SU-DHL-6 (cell line): ENCODE measurements at regions not wholly inside any gene's neighbourhood (a gene's known extent, or its start where the extent isn't known, plus 50 kb on each side); places are given as distances from the start of the nearest gene placed in this dataset.
A peak's percentile ranks its signal among the peaks of the same experiment; 100 is the strongest.
"Not testable (repeated sequence)": the region's sequence is repeated elsewhere in the genome, so short reads cannot be mapped to it uniquely, and the experiment has no call there.

Experiments used
- H2AFZ ChIP-seq: fragments of 200-600 bp; sonication (generic); 2 replicates; pipeline ENCODE4 v1.6.1; 2014; ENCODE audit warnings: low read depth, mild to moderate bottlenecking, moderate library complexity, mixed read lengths, antibody characterized with exemption, low read length; ENCODE audit not compliant: severe bottlenecking
- H3F3A ChIP-seq: fragments of 200-600 bp; shearing (Covaris generic); 2 replicates; pipeline ENCODE4 v1.6.0; 2016; ENCODE audit warnings: antibody characterized with exemption, mild to moderate bottlenecking; ENCODE audit not compliant: insufficient read depth
- H3K27ac ChIP-seq: fragments of 200-600 bp; sonication (generic); 2 replicates; pipeline ENCODE4 v1.5.1; 2016; ENCODE audit warnings: low read depth, mild to moderate bottlenecking, low read length, moderate library complexity, mixed read lengths
- H3K27me3 ChIP-seq: fragments of 200-600 bp; sonication (generic), shearing (Covaris generic); 2 replicates; pipeline ENCODE4 v1.6.0; 2014; ENCODE audit warnings: mild to moderate bottlenecking, low read length
- H3K36me3 ChIP-seq: fragments of 200-600 bp; sonication (generic); 2 replicates; pipeline ENCODE4 v1.6.1; 2014; ENCODE audit warnings: mild to moderate bottlenecking, low read length, mixed read lengths
- H3K4me2 ChIP-seq: fragments of 300-600, 200-600 bp; shearing (Covaris generic), sonication (generic); 2 replicates; pipeline ENCODE4 v1.6.0; 2014; ENCODE audit warnings: low read length, low read depth, mild to moderate bottlenecking; ENCODE audit not compliant: poor library complexity, severe bottlenecking
- H3K4me3 ChIP-seq: fragments of 200-600 bp; sonication (generic); 2 replicates; pipeline ENCODE4 v1.5.1; 2014; ENCODE audit warnings: antibody characterized with exemption, low read length, mild to moderate bottlenecking, mixed read lengths; ENCODE audit not compliant: insufficient read depth, poor library complexity, severe bottlenecking
- H3K79me2 ChIP-seq: fragments of 200-600 bp; sonication (generic); 2 replicates; pipeline ENCODE4 v1.6.1; 2014; ENCODE audit warnings: mild to moderate bottlenecking, low read length, moderate library complexity; ENCODE audit not compliant: insufficient read depth
- H3K9ac ChIP-seq: fragments of 200-600 bp; sonication (generic); 2 replicates; pipeline ENCODE4 v1.7.0; 2014; ENCODE audit warnings: mild to moderate bottlenecking, low read length
- H3K9me2 ChIP-seq: fragments of 200-600 bp; sonication (generic); replicated peaks from 2 replicates; pipeline ENCODE4 v1.6.1; 2014; ENCODE audit warnings: low read length; ENCODE audit not compliant: insufficient read depth
- H3K9me3 ChIP-seq: fragments of 200-600 bp; sonication (generic); 2 replicates; pipeline ENCODE4 v1.6.1; 2014; ENCODE audit warnings: low read length, mixed read lengths; ENCODE audit not compliant: insufficient read depth
- H4K20me1 ChIP-seq: fragments of 200-600 bp; sonication (generic); 2 replicates; pipeline ENCODE4 v1.6.1; 2014; ENCODE audit warnings: low read depth, mild to moderate bottlenecking, antibody characterized with exemption, low read length, moderate library complexity, mixed read lengths
- EZH2phosphoT487 ChIP-seq: fragments of 200-600 bp; sonication (generic), shearing (Covaris generic); conservative IDR thresholded peaks from 2 replicates; pipeline ENCODE4 v1.6.1; 2018; ENCODE audit warnings: mild to moderate bottlenecking, antibody characterized with exemption, low read length, moderate library complexity, mixed read lengths
- TF ChIP-seq, protein P1 (sequence below): fragments of 200-600 bp; sonication (generic); IDR thresholded peaks from one replicate; pipeline ENCODE4 v1.5.1; 2017; ENCODE audit warnings: antibody characterized with exemption, mild to moderate bottlenecking, low read length, moderate library complexity; ENCODE audit not compliant: insufficient read depth, poor library complexity, severe bottlenecking

DNA sequence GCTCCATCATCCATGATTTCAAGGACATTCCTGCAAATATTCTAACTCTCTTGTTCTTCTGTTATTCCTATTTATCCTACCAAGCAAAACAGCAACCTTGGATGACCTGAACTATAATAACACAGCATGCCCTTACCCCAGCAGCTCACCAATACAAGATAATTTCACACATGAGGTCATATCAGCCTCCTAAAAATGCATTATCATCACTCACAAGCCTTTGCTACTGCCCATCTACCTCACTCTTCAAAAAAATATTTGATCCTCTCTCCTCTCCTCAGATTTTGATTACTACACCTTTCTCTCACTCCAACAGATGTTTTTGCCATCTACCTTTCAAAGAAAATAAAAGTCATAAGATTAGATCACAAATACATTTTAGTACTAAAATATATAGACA lies 777.6 kb upstream of the NCAM2 start:
- Histone ChIP-seq H3F3A (no peaks in the 10 kb centered on the region), H3K4me3 (no peak overlapping the region), H3K27me3 (no peaks in the 10 kb centered on the region), H3K27ac (no peak overlapping the region), H3K9me2 (no peaks in the 10 kb centered on the region), H4K20me1 (no peaks in the 10 kb centered on the region), H3K9ac (no peak overlapping the region), H2AFZ (no peak overlapping the region), H3K9me3 (no peaks in the 10 kb centered on the region), H3K79me2 (no peaks in the 10 kb centered on the region), H3K36me3 (no peaks in the 10 kb centered on the region), H3K4me2 (no peak overlapping the region)
- TF ChIP-seq, protein P1, sequence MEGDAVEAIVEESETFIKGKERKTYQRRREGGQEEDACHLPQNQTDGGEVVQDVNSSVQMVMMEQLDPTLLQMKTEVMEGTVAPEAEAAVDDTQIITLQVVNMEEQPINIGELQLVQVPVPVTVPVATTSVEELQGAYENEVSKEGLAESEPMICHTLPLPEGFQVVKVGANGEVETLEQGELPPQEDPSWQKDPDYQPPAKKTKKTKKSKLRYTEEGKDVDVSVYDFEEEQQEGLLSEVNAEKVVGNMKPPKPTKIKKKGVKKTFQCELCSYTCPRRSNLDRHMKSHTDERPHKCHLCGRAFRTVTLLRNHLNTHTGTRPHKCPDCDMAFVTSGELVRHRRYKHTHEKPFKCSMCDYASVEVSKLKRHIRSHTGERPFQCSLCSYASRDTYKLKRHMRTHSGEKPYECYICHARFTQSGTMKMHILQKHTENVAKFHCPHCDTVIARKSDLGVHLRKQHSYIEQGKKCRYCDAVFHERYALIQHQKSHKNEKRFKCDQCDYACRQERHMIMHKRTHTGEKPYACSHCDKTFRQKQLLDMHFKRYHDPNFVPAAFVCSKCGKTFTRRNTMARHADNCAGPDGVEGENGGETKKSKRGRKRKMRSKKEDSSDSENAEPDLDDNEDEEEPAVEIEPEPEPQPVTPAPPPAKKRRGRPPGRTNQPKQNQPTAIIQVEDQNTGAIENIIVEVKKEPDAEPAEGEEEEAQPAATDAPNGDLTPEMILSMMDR: no peak
- TF ChIP-seq EZH2phosphoT487: no peak

DNA sequence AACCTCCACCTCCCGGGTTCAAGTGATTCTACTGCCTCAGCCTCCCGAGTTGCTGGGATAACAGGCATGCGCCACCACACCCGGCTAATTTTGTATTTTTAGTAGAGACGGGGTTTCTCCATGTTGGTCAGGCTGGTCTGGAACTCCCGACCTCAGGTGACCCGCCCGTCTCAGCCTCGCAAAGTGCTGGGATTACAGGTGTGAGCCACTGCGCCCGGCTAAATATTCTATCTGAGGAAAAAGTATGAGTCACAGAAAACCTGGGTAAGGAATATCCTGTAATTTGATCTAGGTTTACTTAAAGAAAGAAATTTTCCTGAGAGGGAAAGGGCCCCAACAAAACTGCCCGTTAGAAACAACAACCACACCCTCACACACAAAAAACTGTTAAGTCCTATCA lies 776.2 kb upstream of the NCAM2 start:
- not testable (repeated sequence) for H3K9me3 ChIP-seq, H3K27me3 ChIP-seq, H4K20me1 ChIP-seq, H3K27ac ChIP-seq, H3K9ac ChIP-seq, H3K4me2 ChIP-seq, H3K36me3 ChIP-seq, H3K9me2 ChIP-seq, H3K79me2 ChIP-seq, H3F3A ChIP-seq, H2AFZ ChIP-seq, H3K4me3 ChIP-seq

DNA sequence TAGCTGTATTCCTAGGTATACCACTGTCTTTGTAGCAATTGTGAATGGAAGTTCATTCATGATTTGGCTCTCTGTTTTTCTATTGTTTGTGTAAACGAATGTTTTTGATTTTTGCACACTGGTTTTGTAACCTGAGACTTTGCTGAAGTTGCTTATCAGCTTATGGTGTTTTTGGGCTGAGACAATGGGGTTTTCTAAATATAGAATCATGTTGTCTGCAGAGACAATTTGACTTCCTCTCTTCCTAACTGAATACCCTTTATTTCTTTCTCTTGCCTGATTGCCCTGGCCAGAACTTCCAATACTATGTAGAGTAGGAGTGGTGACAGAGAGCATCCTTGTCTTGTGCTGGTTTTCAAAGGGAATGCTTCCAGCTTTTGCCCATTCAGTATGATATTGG lies 761.6 kb upstream of the NCAM2 start:
- not testable (repeated sequence) for H3K4me2 ChIP-seq, H2AFZ ChIP-seq, H3K4me3 ChIP-seq, H3K27ac ChIP-seq, H3K36me3 ChIP-seq, H4K20me1 ChIP-seq, H3K9ac ChIP-seq, H3K9me3 ChIP-seq, H3F3A ChIP-seq, H3K27me3 ChIP-seq, H3K9me2 ChIP-seq, H3K79me2 ChIP-seq

DNA sequence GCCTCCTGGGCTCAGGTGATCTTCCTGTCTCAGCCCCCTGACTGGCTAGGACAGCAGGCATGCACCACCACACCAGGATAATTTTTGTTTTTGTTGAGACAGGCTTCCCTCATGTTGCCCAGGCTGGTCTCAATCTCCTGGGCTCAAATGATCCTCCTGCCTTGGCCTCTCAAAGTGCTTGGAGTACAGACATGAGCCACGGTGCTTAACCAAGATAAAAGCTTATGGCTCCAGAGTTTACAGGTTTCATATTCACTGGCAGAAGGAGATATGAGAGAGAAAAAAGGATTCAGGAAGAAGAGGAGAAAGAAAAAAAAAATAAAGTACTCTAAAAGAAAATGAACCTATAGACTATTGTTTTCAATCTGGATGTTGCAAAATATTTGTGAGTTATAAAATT lies 748.8 kb upstream of the NCAM2 start:
- H3K4me2 ChIP-seq: no peak overlapping the region
- H3K4me3 ChIP-seq: no peak overlapping the region
- no peaks in the 10 kb centered on the region for H3K9me3 ChIP-seq
- no peaks in the 10 kb centered on the region for H3K79me2 ChIP-seq
- H3F3A ChIP-seq: no peaks in the 10 kb centered on the region
- TF ChIP-seq, protein P1: no peak
- TF ChIP-seq EZH2phosphoT487: no peak
- H3K27me3 ChIP-seq: no peaks in the 10 kb centered on the region
- H3K27ac ChIP-seq: no peak overlapping the region
- no peaks in the 10 kb centered on the region for H4K20me1 ChIP-seq
- H3K9ac ChIP-seq: no peak overlapping the region
- no peaks in the 10 kb centered on the region for H3K36me3 ChIP-seq
- no peaks in the 10 kb centered on the region for H3K9me2 ChIP-seq
- H2AFZ ChIP-seq: peak overlapping the region; percentile 19
